ENCODE measurements at regions not wholly inside any gene's neighbourhood (a gene's known extent, or its start where the extent isn't known, plus 50 kb on each side); places are given as distances from the start of the nearest gene placed in this dataset.
"Not testable (repeated sequence)": the region's sequence is repeated elsewhere in the genome, so short reads cannot be mapped to it uniquely, and the experiment has no call there.

DNA sequence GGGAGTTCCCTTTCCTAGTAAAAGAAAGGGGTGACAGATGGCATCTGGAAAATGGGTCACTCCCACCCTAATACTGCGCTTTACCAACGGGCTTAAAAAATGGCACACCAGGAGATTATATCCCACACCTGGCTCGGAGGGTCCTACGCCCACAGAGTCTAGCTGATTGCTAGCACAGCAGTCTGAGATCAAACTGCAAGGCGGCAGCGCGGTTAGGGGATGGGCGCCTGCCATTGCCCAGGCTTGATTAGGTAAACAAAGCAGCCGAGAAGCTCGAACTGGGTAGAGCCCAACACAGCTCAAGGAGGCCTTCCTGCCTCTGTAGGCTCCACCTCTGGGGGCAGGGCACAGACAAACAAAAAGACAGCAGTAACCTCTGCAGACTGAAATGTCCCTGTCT, 1097.8 kb upstream of the CNTN5 start:
- not testable (repeated sequence) for DNase-seq

DNA sequence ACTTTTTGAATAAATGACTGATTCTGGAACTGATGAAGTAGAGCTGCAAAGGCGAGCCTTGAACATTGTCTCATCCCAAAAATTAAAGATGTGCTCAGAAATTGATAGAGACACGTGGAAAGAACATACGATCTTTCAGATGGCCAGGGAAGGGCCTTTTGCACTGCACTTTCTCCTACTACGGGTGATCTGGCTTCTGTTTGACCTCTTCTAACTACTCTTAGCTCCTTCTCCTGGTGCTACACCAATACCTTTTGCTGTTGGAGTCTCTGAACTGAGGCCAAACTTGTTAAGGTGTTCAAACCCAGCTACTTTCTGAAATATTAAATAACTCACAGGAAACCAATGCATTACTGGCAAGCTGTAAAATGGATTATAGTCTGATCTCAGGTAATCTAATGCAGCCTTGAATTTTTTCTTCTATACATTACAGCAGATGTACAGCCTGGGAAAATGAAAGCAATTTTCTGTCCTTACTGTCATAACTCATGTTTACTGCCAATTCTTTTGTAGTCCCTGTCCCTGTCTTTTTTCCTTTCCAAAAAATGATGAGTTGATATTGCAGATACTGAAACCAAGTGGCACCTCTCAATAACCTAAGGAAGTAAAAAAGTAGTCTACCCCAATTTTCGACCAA, 1086.1 kb upstream of the CNTN5 start:
- no peak for DNase-seq

GRCh38 chr11:97937501-97937900, 1083.2 kb upstream of the CNTN5 start:
- no peak for DNase-seq

DNA sequence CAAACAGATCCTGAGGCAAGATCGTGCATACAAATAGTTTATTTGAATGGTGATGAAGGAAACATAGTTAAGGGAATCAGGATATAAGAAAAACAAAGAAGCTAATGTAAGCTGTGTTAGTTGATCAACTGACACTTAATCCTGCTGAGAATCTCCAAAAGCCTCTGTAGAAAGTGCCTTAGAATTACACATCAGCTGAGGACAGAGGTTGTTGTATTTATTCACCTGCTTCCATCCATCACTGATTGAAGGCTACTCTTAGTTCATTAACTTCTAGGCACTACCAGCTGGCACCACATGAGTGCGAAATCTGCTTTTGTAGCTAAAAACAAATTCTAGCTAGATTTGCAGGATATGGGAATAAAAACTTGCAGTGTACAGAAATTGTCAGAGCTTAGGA, 1082.0 kb upstream of the CNTN5 start:
- no peak for DNase-seq

- DNase-seq = no peak
Observed at GRCh38 chr11:97943493-97943892, 1077.3 kb upstream of the CNTN5 start.

- DNase-seq = no peak
Observed at GRCh38 chr11:97948793-97949192, 1072.0 kb upstream of the CNTN5 start.

- DNase-seq = no peak
Observed at GRCh38 chr11:97955595-97955994, 1065.2 kb upstream of the CNTN5 start.

DNA sequence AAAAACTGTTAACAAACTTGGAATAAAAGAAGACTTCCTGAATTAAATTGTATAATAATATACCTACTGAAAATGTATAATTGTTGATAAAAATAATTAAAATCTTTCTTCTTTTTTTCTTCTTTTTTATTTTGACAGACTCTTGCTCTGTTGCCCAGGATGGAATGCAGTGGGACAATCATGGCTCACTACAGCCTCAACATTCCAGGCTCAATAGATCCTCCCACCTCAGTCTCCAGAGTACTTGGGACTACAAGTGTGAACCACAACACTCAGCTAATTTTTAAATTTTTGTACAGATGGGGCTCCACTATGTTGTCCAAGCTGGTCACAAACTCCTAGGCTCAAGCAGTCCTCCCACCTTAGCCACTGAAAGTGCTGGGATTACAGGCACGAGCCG, 1063.8 kb upstream of the CNTN5 start:
- no peak for DNase-seq

- DNase-seq = no peak
Observed at GRCh38 chr11:97961431-97961830, 1059.3 kb upstream of the CNTN5 start.

GRCh38 chr11:97962758-97963157, 1058.0 kb upstream of the CNTN5 start:
- DNase-seq = no peak

- no peak for DNase-seq
Observed at GRCh38 chr11:97963528-97964331, 1057.0 kb upstream of the CNTN5 start.

DNA sequence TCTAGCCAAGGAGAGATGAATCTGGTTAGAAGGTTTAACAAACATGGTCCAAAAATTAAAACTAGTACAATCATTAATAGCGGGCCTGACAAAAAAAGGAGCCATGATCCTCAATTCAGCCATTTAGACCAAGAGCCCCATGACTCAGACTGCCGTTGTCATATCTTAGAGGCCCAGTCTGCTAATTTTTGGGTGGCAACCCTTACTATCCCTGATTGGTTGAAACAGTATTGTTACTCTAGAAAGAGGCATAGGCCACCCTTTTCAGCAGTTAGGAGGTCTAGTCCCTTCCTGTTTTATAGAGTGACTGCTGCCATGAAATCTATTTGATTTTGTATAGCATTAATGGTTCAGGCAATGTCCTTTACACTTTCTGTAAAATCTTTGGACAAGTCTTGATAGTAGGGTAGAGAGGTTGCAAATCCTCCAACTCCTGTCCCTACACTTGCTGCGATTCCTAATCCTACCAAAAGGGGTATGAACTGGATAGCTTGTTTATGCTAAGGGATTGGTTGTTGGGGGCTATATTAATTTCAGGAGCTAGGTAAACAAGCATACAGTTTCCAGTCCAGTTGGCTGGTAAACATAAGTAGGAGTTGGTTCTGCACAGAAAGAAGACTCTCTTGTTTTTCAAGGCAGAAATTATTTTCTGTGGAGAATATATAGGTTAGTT, 1056.3 kb upstream of the CNTN5 start:
- no peak for DNase-seq

GRCh38 chr11:97965849-97966646, 1054.7 kb upstream of the CNTN5 start:
- DNase-seq = no peak

- no peak for DNase-seq
Observed at GRCh38 chr11:97966901-97967300, 1053.8 kb upstream of the CNTN5 start.

- DNase-seq = no peak
Observed at GRCh38 chr11:97968071-97968470, 1052.7 kb upstream of the CNTN5 start.

DNA sequence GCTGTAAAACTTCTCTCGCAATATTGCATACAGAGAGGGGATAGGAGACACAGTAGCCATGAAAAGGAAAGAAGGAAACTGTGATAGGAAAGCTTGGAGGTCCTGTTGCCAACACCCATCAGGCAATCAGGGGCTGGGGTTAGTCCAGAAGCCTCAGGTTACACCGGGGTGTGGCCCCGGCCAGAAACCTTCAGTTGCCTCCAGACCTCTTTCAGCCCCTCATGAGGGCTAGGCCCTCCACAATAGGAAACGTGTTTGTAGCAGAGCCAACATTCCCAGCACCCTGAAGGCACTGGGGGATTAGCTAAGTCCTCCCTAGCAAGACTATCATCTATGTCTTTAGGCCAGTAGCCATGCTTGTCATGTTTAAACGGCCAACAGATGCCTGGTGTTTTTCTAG, 1048.0 kb upstream of the CNTN5 start:
- no peak for DNase-seq

DNA sequence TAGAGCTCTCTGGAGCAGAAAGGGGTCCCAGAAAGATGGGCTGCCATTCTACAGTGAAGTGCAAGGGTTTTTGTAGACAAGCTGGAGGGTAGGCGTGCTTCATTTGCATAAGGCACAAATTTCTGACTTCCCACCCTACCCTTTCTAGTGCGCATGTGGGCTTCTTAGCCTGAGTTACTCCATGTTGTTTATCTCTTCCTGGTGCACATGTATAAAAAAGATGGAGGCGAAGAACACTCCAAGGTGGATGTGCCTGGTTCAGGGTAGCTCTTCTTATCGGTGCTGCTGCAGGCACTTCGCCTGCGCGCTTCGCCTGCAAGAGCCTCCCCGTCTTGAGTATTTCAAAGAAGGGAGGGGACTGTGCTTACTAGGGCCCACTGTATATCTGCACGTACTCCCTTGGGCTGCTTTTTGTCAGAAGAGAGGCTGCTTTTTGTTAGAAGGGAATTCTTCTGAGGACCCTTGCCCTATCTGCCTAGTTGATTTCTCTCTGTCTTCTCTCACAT, 1047.3 kb upstream of the CNTN5 start:
- DNase-seq = no peak

DNA sequence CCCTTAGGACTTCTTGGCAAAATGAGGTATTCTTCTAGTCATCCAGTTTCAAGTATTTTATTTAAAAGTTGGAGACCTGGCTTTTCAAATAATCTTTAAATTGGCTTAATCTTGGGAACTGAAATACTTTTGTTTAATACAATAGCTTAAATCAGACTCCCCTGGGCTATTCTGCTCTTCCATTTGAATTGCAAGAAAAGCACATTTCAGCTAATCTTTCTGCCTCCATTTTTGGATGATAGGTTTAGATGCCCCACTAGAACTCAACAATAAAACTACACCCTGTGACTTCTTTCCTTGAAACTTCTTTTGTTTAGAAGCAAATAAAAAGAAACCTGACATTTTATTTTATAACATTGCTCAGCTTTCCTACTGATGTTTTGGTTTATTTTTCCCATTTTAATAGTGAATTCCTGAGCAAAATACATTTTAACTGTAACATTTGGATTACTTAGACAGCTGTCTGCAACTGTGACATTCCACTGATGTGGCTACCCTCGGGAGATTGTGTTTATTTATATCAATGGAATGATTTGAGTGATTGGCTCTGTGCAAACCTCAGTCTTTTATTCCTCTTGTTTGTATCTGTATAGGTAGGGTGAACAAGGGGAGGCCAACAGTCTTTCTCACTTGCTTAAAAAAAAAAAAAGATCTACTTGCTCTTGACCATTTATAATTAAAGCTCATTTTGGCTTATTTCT, 1045.8 kb upstream of the CNTN5 start:
- DNase-seq = no peak

GRCh38 chr11:97977726-97978125, 1043.0 kb upstream of the CNTN5 start:
- no peak for DNase-seq

DNA sequence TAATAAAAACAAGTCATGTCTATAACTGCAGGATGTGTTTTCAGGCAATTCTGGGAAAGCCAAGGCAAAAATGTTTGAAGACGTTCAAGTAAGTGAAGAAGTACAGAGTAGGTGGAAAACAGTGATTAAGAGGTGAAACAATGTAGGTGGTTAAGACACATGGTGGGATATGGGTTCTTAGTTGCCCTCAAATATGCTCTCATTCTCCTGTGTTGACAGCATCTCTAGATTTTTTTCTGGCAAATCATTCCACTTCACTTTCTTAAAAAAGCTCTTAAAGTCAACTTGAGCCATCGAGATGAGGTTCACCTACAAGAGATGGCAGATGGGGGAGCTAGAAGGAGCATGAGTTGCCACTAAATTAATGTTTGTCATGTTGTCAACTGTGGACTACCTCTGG, 1041.0 kb upstream of the CNTN5 start:
- DNase-seq = no peak

DNA sequence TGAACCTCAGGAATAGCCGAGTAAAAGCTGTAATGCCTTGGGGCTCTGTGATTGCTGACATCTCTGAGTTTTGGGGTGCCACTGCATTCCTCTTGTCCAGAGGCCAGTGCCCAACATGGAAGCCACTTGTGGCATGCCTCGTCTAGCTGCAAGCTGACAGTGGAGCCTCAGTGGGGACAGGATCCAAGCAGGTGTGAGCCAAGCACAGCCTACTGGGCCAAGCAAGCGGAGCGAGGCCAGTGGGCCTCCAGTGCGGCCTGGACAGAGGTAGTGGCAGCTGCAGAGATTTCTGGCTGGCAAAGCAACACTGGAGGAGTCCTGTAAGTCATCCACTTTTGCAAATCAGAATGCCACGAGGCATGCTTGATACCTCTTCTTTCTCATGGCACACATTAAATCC, 1038.2 kb upstream of the CNTN5 start:
- DNase-seq = no peak

GRCh38 chr11:97989121-97989520, 1031.6 kb upstream of the CNTN5 start:
- DNase-seq = no peak

Measured in NCI-H2081 treated with DMSO at 0.1 percent for 48 hours (cell line).